SK-N-SH (cell line): ENCODE measurements at regions not wholly inside any gene's neighbourhood (a gene's known extent, or its start where the extent isn't known, plus 50 kb on each side); places are given as distances from the start of the nearest gene placed in this dataset.

Source experiments
- GABPA ChIP-seq: IDR thresholded peaks from 2 replicates; pipeline ENCODE4 v1.4.0; 2012; ENCODE audit warnings: low read depth, mild to moderate bottlenecking
- JUND ChIP-seq: IDR thresholded peaks from 2 replicates; pipeline ENCODE4 v1.4.0; 2012
- MXI1 ChIP-seq: IDR thresholded peaks from 2 replicates; pipeline ENCODE4 v1.6.1; 2012; ENCODE audit warnings: mild to moderate bottlenecking, low read depth, low read length, improper control_type of control experiment
- NRF1 ChIP-seq: IDR thresholded peaks from 2 replicates; pipeline ENCODE4 v1.6.1; 2012; ENCODE audit warnings: low read depth, mild to moderate bottlenecking, low read length
- SIN3A ChIP-seq: IDR thresholded peaks from 2 replicates; pipeline ENCODE4 v1.6.1; 2012; ENCODE audit warnings: low read depth, mild to moderate bottlenecking, low read length, moderate library complexity, borderline replicate concordance
- SMC3 ChIP-seq: IDR thresholded peaks from 2 replicates; pipeline ENCODE4 v1.6.1; 2012; ENCODE audit warnings: low read depth, low read length, improper control_type of control experiment
- TEAD4 ChIP-seq: IDR thresholded peaks from 2 replicates; pipeline ENCODE4 v1.4.0; 2012; ENCODE audit warnings: mild to moderate bottlenecking, borderline replicate concordance; ENCODE audit not compliant: insufficient read depth
- YY1 ChIP-seq: IDR thresholded peaks from 2 replicates; pipeline ENCODE4 v1.4.0; 2012; ENCODE audit warnings: low read depth, mild to moderate bottlenecking
- TF ChIP-seq, protein P1 (sequence below): fragments of 200-600 bp; sonication (generic); IDR thresholded peaks from 2 replicates; pipeline ENCODE4 v1.6.1; 2017; ENCODE audit warnings: antibody characterized with exemption, mild to moderate bottlenecking, moderate library complexity

DNA sequence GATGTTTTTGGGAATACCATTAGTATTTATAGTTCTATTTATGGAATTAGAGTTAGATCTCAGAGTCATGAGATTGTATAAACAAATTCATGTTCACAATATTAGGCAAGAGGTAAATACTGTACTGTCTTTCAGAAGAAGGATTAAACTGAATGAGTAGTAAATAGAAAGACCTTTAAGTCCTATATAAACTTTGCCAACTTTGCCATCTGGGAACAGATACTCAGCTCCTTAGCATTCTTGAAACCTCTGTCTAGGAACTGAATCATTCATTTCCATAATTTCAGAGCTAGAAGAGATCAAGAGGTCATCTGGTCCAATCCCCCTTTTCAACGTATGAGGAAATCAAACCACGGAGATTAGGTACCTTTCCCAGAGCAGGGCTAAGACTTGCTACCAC is 141.1 kb downstream of the CAND1 start:
- TF ChIP-seq, protein P1, sequence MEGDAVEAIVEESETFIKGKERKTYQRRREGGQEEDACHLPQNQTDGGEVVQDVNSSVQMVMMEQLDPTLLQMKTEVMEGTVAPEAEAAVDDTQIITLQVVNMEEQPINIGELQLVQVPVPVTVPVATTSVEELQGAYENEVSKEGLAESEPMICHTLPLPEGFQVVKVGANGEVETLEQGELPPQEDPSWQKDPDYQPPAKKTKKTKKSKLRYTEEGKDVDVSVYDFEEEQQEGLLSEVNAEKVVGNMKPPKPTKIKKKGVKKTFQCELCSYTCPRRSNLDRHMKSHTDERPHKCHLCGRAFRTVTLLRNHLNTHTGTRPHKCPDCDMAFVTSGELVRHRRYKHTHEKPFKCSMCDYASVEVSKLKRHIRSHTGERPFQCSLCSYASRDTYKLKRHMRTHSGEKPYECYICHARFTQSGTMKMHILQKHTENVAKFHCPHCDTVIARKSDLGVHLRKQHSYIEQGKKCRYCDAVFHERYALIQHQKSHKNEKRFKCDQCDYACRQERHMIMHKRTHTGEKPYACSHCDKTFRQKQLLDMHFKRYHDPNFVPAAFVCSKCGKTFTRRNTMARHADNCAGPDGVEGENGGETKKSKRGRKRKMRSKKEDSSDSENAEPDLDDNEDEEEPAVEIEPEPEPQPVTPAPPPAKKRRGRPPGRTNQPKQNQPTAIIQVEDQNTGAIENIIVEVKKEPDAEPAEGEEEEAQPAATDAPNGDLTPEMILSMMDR, result no peak
- TF ChIP-seq JUND (no peak), SIN3A (no peak), MXI1 (no peak), SMC3 (no peak), NRF1 (no peak), GABPA (no peak), TEAD4 (no peak), YY1 (no peak)
